GM19025 (cell line): ENCODE measurements at regions not wholly inside any gene's neighbourhood (a gene's known extent, or its start where the extent isn't known, plus 50 kb on each side); places are given as distances from the start of the nearest gene placed in this dataset.

ENCODE experiments used
- ATAC-seq: cut with Tn5 transposase; IDR thresholded peaks from one replicate; pipeline ENCODE4 v1.9.1; 2021; ENCODE audit warnings: mild to moderate bottlenecking, low read depth, moderate library complexity; ENCODE audit not compliant: unreplicated experiment

GRCh38 chr22:46100401-46101105, 49.8 kb upstream of the PPARA start:
- ATAC-seq: no peak
